GM19324 (cell line): ENCODE measurements at regions not wholly inside any gene's neighbourhood (a gene's known extent, or its start where the extent isn't known, plus 50 kb on each side); places are given as distances from the start of the nearest gene placed in this dataset.
A peak's percentile ranks its signal among the peaks of the same experiment; 100 is the strongest.

ENCODE experiments used
- ATAC-seq: cut with Tn5 transposase; IDR thresholded peaks from one replicate; pipeline ENCODE4 v1.9.1; 2021; ENCODE audit warnings: mild to moderate bottlenecking, moderate library complexity; ENCODE audit not compliant: unreplicated experiment, low FRiP score

DNA sequence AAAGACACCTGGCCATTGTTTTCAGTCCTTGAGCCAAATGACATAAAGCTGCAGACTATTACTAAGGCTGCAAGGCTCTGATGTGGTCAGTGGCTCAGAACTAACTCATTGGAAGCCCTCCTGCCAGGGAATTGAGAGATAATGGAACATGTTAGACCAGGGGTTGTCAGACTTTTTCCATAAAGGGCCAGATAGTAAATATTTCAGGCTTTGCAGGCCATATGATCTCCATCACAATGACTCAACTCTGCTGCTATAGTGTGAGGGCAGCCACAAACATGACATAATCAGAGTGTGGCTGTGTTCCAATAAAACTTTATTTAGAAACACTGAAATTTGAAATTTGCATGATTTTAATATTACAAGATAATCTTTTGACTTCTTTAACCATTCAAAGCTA is 140.3 kb downstream of the TMEM30B start:
- no peak for ATAC-seq

DNA sequence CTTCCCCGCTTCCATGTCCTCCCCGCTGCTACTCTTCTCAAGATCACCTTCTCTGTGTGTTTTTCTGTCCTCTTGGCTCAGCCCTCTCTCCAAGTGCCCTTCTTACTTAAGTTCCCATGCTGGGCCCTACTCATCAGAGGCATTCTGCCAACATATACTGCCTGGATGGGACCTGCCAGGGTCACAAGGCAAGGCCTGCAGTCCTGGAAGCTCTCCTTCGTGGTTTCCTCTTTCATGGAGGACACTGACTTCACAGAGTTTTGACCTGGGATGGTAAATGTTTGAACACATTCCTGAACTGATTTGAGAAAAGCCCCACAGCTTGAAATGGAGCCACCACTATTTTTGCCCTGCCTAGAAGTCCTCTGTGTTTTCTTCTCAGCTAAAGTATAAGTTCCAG is 140.9 kb downstream of the TMEM30B start:
- no peak for ATAC-seq

DNA sequence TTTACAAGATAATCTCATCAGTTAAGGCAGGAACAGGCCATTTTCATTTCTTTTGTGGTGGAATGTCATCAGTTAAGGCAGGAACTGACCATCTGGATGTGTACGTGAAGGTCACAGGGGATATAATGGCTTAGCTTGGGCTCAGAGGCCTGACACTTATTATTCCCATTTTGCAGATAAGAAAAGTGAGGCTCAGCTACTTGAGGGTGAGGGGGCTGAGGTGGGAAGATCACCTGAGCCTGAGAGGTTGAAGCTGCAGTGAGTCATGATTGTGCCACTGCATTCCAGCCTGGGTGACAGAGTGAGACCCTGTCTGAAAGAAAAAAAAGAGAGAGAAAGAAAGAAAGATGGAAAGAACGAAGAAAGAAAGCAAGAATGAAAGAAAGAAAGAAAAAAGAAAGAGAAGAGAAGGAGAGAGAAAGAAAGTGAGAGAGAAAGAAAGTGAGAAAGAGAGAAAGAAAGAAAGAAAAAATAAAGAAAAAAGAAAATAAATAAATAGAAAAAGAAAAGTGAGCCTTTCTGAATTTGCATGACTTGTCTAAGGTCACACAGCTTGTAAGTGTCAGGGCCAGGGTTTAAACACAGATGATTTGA is 142.0 kb downstream of the TMEM30B start:
- no peak for ATAC-seq

DNA sequence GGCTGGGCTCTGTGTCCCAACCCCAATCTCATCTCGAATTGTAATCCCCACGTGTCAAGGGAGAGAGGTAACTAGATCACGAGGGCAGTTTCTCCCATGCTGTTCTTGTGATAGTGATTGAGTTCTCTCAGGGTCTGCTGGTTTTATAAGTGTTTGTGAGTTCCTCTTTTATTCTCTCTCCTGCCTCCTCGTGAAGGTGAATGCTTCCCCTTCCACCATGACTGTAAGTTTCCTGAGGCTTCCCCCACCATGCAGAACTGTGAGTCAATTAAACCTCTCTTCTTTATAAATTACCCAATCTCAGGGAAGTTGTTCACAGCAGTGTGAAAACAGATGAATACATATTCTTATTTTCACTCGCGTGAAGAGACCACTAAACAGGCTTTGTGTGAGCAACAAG is 148.2 kb downstream of the TMEM30B start:
- no peak for ATAC-seq

DNA sequence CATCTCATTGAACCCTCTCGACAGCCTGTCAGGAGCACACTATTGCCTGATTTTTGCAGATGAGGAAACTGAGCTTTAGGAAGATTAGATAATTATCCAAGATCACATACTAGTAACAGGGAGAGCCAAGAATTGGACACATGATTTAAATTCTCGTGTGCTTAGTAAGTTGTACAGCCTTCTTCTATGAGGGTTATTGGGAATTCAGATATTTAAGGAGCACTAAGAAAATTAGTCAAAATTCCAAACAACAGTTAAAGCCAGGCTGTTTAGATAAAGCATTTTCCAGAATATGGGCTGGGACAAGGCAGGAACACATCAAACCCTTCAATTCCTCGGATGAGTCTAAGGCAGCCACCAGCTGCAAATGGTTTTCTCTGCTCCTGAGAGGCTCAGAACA is 148.8 kb downstream of the TMEM30B start:
- ATAC-seq, result no peak

DNA sequence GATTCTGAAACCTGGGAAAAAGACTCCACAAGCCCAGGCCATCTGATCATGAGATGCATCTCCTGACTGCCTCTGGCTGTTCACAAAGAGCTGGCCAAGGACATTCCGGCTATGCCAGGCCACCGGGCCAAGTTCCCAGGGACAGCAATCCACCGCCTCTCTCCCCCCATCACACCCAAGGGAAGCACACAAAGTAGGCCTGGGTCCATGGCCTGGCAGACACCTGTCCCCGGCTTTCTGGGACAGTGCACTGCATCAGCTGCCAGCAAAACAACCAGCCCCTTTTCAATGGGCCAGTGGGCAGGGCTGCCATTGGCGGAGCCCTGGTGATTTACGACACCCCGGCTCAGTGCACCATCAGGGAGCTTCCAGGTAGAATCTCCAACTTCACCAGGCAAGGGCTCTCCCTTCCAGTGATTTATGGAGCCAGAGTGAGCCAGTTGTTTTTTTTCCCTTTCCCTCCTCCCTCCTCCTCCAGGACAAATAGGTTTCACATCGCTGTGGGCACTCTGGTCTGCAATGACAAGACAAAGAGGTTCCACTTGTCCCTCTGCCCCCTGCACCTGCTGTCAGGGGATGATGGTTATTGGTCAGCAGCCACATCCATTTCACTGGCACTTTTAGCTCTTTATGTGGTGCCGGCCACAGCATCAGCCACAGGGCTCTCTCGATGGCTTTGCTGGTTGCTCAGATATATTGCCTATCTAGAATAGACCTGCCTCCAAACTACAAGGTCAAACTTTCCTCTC is 149.6 kb downstream of the SLC38A6 start:
- ATAC-seq, result no peak

DNA sequence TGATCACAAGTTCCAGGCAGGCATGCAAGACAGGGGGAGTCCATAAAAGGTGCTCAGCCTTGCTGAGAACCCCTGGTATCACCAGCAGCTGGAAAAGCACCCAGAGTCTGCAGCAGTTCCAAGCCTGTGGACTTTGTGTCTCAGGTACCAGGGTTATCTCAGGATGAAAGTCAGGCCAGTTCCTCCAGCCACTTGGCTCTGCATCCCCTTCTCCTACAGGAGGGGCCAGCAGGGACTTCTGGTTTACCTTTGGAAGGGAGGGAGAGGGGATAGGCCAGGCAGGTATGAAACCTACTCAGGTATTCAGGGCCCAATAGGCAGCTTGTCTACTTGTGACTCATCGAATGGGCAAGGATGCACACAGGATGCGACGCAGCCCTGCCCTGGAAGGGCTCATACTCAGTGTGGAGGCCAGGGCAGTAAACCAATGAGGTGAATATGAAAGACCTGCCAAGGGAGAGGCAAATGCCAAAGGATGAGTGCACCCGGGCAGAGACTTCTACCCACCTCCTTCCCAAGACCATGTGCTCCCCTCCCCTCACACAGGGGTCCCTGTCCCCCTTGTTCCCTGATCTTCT is 148.2 kb downstream of the SLC38A6 start:
- ATAC-seq, result no peak

DNA sequence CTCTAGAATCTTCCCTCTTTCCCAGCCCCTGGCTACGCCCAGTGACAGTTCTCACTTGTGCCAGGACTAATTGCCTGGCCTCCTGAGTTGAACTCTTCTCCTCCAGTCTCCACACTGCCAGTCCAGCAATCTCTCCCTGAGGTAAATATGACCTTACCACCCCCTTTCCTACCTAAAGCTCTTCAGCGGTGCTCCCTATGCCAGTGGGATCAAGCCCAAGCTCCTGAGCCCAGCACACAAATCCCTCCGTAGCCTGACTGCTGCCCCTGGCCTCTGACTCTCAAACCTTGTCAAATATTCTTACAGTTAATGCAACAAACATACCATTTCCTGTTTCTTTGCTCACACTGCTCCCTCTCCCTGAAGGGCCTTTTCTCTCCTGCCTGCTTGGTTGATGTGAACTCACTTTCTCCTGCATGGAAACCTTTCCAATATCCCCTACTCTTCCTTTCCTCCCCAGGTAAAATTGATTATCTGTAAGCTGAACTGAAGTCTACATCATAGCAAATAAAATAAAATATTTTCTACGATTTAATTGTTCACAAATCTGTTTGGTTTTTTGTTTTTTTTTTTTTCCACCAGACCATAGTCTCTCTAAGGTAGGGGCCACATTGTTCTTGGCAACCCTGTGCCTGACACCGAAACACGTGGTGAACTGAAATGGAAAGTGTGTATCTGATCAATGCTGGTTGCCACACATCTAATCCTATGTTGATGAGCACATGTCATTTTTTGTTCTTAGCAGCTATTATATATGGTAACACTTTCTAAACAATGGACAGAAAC is 147.5 kb downstream of the SLC38A6 start:
- no peak for ATAC-seq

DNA sequence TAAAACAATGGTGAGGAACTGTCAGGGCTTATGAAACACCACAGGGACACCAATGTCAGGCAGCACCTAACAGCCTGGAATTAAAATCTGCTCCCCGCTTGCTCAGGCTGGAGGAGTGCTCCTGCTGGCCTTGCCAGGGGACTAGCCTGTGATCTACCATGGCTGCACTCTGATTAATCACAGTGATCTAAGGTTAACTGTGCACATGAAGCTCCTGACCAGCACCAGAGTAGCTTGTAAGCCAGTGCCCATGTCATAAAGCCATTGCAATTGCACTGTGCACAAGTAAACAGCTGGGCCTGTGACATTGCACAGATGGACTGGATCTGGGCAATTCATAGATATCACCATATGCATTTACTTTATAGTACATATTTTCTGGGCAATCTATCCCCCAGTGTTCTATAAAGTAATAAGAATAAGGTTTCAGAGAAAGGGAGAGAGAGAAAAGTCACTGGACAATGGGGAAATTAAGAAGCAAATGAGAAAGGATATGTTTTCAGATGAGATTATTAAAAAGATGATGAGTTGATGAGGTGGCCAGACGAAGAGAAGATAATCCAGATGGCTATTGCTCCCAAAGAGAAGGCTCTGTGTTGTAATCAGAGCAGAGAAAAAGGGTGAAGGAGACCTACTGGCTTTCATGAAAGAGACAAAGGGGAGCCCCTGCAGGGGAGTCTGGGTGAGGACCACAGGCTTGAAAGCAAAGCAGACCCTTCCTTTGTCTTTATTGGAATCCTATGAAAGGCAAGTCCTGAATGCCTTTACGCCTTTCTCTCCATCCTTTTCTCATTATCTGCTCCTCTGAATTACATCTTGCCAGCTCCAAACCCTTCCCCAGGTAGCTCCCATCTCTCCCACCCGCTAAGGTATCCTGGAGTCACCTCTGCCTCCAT is 145.8 kb downstream of the SLC38A6 start:
- no peak for ATAC-seq

DNA sequence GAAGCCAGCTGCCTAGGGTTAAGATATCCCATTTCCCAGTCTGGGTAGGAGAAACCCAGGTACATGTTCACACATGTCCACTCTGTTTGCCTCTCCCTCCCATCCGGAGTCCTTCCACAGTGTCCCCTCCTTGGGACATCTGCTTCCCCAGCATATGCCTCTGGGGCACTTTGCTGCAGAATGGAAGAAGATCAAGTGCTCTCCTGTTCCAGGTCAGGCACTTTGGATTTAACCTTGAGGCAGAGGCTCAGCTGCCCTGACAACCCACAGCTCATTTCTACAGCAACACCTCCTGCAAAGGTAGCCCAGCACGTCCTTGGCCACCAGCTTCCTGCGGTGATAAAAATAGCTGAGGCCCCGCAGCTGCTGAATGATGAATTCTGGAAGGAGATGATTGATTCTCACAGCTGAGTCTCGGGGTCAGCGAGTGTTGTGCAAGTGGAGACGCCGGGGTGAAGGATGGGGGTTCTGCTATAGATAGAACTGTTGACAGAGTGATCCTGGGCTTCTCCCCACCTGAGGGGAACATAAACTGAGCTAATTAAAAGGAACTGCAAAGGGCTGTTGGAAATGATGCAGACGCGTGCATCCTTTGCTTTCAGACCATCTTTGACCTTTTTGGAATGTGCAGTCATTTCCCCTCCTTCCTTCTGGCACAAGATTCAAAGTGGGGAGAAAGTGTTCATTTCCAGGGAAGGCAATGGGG is 145.0 kb downstream of the SLC38A6 start:
- no peak for ATAC-seq

DNA sequence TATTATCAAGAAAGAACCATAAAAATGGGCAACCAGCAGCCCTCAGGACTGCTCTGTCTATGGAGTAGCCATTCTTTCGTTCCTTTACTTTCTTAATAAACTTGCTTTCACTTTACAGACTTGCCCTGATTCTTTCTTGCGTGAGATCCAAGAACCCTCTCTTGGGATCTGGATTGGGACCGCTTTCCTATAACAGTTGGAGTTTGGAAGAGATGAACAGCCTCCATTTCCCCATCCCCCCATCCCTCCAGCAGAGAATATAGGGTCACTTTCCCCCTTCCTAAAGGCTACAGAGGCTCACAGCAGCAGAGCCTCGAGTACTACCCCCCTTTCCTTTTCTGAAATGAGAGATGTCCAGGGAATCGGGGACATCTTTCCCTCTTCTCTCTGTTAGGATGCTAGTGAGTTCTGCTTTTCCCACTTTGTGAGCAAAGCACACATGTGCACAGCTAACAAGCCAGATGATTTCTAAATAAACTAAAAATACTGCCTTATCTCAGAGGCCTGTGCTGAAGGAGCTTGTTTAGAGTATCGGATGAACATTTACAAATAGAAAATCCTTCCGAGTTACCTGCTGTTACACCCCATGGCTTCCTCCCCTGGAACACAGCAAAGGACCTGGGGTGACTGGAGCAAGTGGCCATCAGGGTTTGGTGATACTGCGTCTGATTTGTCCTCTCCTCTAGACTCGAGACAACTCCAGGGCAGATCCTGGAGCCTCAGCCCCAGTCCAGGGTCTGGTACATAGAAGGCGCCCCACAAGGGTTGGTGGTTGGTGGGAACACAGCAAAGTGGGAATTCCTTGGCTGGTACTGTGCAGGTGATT is 144.2 kb downstream of the SLC38A6 start:
- ATAC-seq, result no peak

DNA sequence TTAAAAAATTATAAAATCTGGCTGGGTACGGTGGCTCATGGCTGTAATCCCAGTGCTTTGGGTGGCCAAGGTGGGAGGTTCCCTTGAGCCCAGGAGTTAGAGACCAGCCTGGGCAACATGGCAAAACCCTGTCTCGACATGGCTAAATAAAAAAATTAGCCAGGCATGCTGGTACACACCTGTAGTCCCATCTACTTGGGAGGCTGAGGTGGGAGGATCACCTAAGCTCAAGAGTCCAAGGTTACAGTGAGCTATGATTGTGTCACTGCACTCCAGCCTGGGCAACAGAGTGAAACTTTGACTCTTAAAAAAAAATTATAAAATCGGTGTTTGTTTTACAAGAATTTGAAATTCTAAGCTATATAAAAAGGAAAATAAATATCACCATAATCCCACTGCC is 141.8 kb downstream of the SLC38A6 start:
- no peak for ATAC-seq

DNA sequence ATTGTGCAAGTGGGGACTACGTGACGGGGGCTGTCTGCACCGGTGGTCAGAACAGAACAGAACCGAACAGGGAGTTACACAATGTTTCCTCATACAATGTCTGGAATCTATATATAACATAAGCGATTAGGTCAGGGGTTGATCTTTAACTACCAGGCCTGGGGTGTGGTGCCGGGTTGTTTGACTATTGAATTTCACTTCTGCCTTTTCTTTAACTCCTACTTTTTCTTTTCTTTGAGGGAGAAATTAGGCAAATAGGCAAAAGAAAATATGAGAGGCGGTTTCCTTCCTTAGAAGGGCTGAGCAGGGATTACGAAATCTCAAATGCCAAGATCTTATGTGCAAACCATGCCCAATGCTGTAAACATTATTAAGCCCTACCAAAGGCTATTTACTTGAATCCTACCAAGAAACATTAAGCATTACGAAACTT is 140.3 kb downstream of the SLC38A6 start:
- ATAC-seq, result peak; percentile 65

DNA sequence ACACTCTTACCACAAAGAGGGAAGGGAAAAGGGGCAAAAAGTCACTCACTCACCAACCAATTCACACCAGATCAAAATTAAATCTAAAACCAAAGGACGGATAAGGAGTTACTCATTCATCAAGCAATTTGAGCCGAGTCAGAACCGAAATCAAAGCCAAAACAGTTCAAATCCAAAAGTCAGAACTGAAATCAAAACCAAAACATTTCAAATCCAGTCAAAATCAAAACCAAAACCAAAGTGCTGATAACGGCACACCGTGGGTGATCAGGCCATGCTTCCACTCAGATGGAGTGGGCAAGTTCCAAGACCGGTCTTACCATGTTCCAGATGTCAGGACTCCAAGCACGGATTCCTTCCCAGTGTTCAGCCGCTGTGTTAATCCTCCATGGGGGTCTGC is 139.5 kb downstream of the SLC38A6 start:
- ATAC-seq, result peak; percentile 58

DNA sequence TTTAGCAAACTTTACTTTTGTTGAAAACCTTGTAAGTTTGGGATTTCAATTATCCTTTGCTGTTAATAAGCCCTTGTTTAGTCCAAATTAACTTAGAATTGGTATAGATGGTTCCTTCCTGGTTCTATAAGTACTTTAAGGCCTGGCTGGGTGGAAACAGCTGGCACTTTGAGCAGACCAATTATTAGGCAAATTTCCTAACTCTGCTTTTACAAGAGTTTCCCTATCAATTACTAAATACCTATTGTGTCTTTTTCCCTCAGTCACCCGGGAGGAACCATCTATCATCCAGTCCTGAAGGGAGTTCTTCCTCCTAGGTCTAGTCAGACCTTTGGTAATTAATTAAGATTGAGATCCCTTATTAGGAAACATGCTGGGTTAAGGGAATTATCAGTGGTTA is 138.0 kb downstream of the SLC38A6 start:
- no peak for ATAC-seq

DNA sequence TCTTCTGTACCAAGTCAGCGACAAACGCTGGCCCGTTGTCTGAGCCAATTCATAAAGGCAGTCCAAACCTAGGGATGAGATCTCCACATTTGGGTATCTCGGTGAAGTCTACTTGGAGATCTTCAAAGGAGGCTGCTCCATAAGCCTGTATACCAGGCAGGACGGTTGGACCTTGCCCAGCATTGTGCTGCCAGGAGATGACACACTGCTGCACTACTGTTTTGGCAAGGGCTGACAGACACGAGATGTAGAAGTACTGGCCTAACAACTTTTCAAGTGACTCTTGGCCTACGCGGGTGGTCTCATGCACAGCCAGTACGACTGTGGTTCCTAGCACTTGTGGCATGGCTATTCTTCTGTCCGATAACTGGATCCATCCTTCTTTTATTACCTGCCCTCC is 135.3 kb downstream of the SLC38A6 start:
- no peak for ATAC-seq

DNA sequence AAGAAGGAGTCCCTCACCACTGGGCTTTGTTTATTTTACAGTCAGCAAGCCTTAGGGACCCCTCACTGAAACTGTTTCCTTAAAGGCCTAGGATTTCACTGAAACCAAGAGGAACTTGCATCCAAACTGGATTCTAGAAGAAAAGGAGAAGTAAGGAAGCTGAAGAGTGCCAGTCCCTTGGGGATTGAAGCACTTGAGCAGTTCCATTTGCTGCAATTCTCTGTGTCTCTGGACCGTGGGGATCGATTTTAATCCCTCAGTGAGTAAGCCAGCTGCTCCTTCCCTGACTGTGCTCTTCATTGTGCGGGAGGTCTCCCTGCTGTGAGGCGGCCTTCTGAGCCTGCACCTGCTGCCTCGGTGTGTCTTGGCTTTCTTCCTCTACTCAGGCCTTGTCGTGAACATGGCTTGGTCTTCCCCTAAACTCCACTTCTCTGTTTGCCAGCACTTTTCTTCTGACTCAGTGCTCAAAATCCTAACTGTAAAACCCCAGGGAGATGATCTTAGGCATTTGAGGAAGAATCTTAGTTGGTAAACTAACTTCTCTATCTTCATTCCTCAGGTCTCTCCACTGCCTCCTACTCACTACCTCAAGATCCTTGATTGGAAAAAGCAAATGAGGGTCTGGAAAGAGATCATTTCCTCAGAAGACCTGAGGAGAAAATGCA is 132.6 kb downstream of the SLC38A6 start:
- no peak for ATAC-seq

DNA sequence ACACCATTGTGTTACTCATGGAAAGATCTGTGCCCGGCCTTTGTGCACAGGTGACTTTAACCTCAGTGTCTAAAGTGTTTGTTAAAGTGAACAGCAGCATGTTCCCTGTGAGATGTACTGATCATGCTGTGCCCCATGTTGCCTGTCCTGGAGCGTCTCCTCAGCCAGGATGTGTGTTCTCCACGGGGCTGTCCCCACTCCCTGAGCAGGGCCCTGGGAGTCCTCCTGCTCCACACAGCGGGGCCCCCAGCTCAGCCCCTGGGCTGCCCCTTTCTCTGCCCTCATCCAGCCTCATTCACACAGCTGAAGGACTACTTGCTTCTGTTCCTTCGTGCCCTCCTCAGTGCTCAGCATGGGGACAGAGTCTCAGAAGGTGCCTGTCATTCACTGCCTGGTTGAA is 131.5 kb downstream of the SLC38A6 start:
- no peak for ATAC-seq
